GM19324 (cell line): ENCODE measurements at regions not wholly inside any gene's neighbourhood (a gene's known extent, or its start where the extent isn't known, plus 50 kb on each side); places are given as distances from the start of the nearest gene placed in this dataset.

Experiments
- ATAC-seq: cut with Tn5 transposase; IDR thresholded peaks from one replicate; pipeline ENCODE4 v1.9.1; 2021; ENCODE audit warnings: mild to moderate bottlenecking, moderate library complexity; ENCODE audit not compliant: unreplicated experiment, low FRiP score

- ATAC-seq = no peak
Observed at GRCh38 chrX:19172741-19173140, 50.5 kb upstream of the ADGRG2 start.

- no peak for ATAC-seq
Observed at GRCh38 chrX:19174401-19175025, 52.2 kb upstream of the ADGRG2 start.

- ATAC-seq = no peak
Observed at GRCh38 chrX:19176901-19177630, 54.8 kb upstream of the ADGRG2 start.

GRCh38 chrX:19177721-19178120 lies 55.5 kb upstream of the ADGRG2 start:
- ATAC-seq = no peak

- ATAC-seq = no peak
Observed at GRCh38 chrX:19178402-19178801, 56.1 kb upstream of the ADGRG2 start.

GRCh38 chrX:19179389-19179788 lies 57.1 kb upstream of the ADGRG2 start:
- ATAC-seq = no peak

- no peak for ATAC-seq
Observed at GRCh38 chrX:19181345-19181744, 59.1 kb upstream of the ADGRG2 start.

- no peak for ATAC-seq
Observed at GRCh38 chrX:19182785-19183184, 60.5 kb upstream of the ADGRG2 start.

GRCh38 chrX:19183761-19184477 lies 61.7 kb upstream of the ADGRG2 start:
- ATAC-seq = no peak

GRCh38 chrX:19188566-19188965 lies 66.3 kb upstream of the ADGRG2 start:
- no peak for ATAC-seq

- ATAC-seq = peak; percentile 27
Observed at GRCh38 chrX:19190902-19191301, 68.6 kb upstream of the ADGRG2 start.

GRCh38 chrX:19193565-19193964 lies 71.3 kb upstream of the ADGRG2 start:
- ATAC-seq = no peak

GRCh38 chrX:19194285-19195242 lies 72.3 kb upstream of the ADGRG2 start:
- ATAC-seq = peak; percentile 32

- ATAC-seq = peak; percentile 41
Observed at GRCh38 chrX:19195243-19195610, 73.0 kb upstream of the ADGRG2 start.

- ATAC-seq = no peak
Observed at GRCh38 chrX:19198473-19198872, 76.2 kb upstream of the ADGRG2 start.

- no peak for ATAC-seq
Observed at GRCh38 chrX:19202171-19202570, 79.9 kb upstream of the ADGRG2 start.

GRCh38 chrX:19204636-19205035 lies 82.4 kb upstream of the ADGRG2 start:
- ATAC-seq = no peak

GRCh38 chrX:19212037-19212436 lies 89.8 kb upstream of the ADGRG2 start:
- ATAC-seq = peak; percentile 61

- no peak for ATAC-seq
Observed at GRCh38 chrX:19213610-19214152, 91.4 kb upstream of the ADGRG2 start.

- no peak for ATAC-seq
Observed at GRCh38 chrX:19214311-19214710, 92.0 kb upstream of the ADGRG2 start.
